ENCODE measurements at regions not wholly inside any gene's neighbourhood (a gene's known extent, or its start where the extent isn't known, plus 50 kb on each side); places are given as distances from the start of the nearest gene placed in this dataset.

DNA sequence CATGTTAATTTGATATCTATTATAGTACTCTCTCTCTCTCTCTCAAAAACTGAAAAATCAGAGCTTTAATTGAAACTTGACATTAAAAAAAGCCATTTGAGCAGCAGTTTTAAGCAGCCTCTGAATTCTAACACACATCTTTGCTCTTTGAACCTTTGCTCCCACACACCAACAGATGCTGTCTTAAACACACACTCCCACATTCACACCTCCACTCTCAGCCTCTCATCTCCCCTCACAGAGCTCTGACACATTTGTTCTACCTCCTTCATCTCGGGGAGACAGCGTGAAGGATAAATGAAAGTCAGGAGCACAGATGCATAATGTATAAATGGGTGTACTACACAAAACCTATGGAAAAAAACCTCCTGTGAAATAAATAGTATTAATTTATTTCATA lies 95.2 kb downstream of the NAB1 start:
- Histone ChIP-seq H3K36me3 (ENCODE audit: insufficient read depth) (no peaks in the 10 kb centered on the region), H2AFZ (no peak overlapping the region)

DNA sequence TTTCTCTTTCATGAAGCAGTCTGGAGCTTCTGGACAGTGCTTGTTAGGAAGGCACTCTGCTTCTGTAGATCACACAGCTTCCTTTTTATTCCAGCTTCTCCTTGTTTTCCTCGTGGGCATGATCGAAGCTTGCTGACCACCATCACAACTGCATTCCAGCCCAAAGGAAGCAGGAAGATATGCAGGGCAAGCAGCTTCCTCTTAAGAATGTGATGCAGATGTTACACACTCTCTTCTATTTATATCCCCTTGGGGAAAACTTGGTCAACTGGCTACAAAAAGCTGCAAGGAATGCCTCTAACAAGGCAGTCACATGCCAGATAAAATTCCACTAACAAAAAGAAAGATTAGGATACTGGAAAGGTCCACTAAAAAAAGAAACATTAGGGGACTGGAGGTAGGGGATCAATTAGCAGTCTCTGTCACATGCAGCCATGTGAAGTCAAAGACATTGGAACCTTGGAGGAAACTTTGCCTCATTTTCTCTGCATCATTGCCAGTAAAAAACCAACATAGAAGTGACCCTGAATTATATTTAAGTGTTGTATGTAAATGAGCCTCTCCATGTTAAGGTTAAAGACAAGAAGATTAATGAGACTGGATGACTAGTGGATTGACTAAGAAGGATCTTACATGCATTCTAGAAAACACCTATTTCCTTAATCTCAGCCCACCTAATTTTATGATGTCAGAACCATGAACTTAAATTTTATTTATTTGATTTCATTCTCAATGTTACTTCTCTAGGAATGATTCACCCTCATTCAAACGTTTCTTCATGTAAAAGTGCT lies 98.3 kb downstream of the NAB1 start:
- Mint-ChIP-seq H3K27me3 (ENCODE audit: insufficient read depth, low read depth, poor library complexity) (no peaks in the 10 kb centered on the region), H3K4me1 (peaks cover 7% of the 10 kb centered on the region; the same call in 2 of the 3 replicates), H3K9me3 (no peaks in the 10 kb centered on the region; the same call in 2 of the 3 replicates), H3K27ac (no peak overlapping the region), H3K4me3 (no peak overlapping the region), H3K36me3 (ENCODE audit: low read depth) (no peaks in the 10 kb centered on the region)
- Histone ChIP-seq H3K9me2 (ENCODE audit: insufficient read depth) (no peaks in the 10 kb centered on the region), H3K4me2 (no peak overlapping the region), H3K4me1 (ENCODE audit: insufficient read depth) (no peaks in the 10 kb centered on the region), H2AFZ (0 out of 2 replicates have a peak overlapping the region, but pooled peaks have one; percentile 3), H4K20me1 (replicated peaks; ENCODE audit: insufficient read depth) (no peaks in the 10 kb centered on the region), H3K36me3 (ENCODE audit: insufficient read depth) (no peaks in the 10 kb centered on the region), H3K27ac (ENCODE audit: low read depth) (no peak overlapping the region), H3F3A (replicated peaks; ENCODE audit: low read depth) (no peaks in the 10 kb centered on the region), H3K4me3 (no peak overlapping the region), H3K79me2 (replicated peaks; ENCODE audit: insufficient read depth) (no peaks in the 10 kb centered on the region), H3K27me3 (ENCODE audit: insufficient read depth) (no peaks in the 10 kb centered on the region)
- TF ChIP-seq ZNF114 (CRISPR knock-in tag; IDR thresholded peaks at IDR 0.05), result no peak
- TF ChIP-seq REST (IDR thresholded peaks at IDR 0.05; ENCODE audit: unreplicated experiment), result no peak
- TF ChIP-seq JUNB (IDR thresholded peaks at IDR 0.05; ENCODE audit: unreplicated experiment), result no peak
- TF ChIP-seq ZNF462 (CRISPR knock-in tag; IDR thresholded peaks at IDR 0.05), result no peak
- DNase-seq (ENCODE audit: low spot score), result peak; percentile 44
- ATAC-seq, result no peak

More for the DNA sequence above, 95.2 kb downstream of the NAB1 start:
- Mint-ChIP-seq H3K27me3 (ENCODE audit: insufficient read depth, low read depth, poor library complexity) (no peaks in the 10 kb centered on the region), H3K36me3 (ENCODE audit: low read depth) (no peaks in the 10 kb centered on the region), H3K9me3 (peaks cover 7% of the 10 kb centered on the region; the same call in 2 of the 3 replicates), H3K27ac (no peak overlapping the region), H3K4me3 (no peak overlapping the region), H3K4me1 (peaks cover 7% of the 10 kb centered on the region; the same call in 2 of the 3 replicates)
- Histone ChIP-seq H3F3A (replicated peaks; ENCODE audit: low read depth) (no peaks in the 10 kb centered on the region), H3K27me3 (ENCODE audit: insufficient read depth) (no peaks in the 10 kb centered on the region), H3K27ac (ENCODE audit: low read depth) (no peak overlapping the region), H4K20me1 (replicated peaks; ENCODE audit: insufficient read depth) (no peaks in the 10 kb centered on the region), H3K4me1 (ENCODE audit: insufficient read depth) (no peaks in the 10 kb centered on the region), H3K4me2 (no peak overlapping the region), H3K4me3 (no peak overlapping the region), H3K79me2 (replicated peaks; ENCODE audit: insufficient read depth) (no peaks in the 10 kb centered on the region), H3K9me2 (ENCODE audit: insufficient read depth) (no peaks in the 10 kb centered on the region)
- ATAC-seq, result no peak
- no peak for DNase-seq (ENCODE audit: low spot score)
- TF ChIP-seq CREB1 (CRISPR knock-in tag; IDR thresholded peaks at IDR 0.05; ENCODE audit: low read depth), result no peak

Data from GM23338 (cell line).